Activated CD8-positive, alpha-beta T cell treated with anti-CD3 and anti-CD28 coated beads for 36 hours (primary cell): ENCODE measurements at regions not wholly inside any gene's neighbourhood (a gene's known extent, or its start where the extent isn't known, plus 50 kb on each side); places are given as distances from the start of the nearest gene placed in this dataset.

ENCODE experiments used
- ATAC-seq: fragments of 200-7000 bp; cut with Tn5 transposase; one replicate; pipeline ENCODE4 v1.10.0; 2021; ENCODE audit warnings: mild to moderate bottlenecking, moderate library complexity
- CTCF ChIA-PET: fragments of 350-600 bp; sonication (Branson Sonifier 250); formaldehyde crosslinking; loops from one replicate; lab custom pipeline; 2021; ENCODE audit warnings: antibody characterized with exemption; lab: Charles Lee
- POLR2A ChIA-PET: fragments of 350-600 bp; sonication (Branson Sonifier 250); formaldehyde crosslinking; loops from one replicate; lab custom pipeline; 2021; ENCODE audit warnings: antibody characterized with exemption; lab: Charles Lee
- DNase-seq: peaks from one replicate; pipeline ENCODE4 v3.0.0-alpha.2; 2020
- H3K27ac Mint-ChIP-seq: one replicate; pipeline ENCODE4 v1.8.0; 2021; ENCODE audit warnings: mild to moderate bottlenecking, mixed read lengths
- H3K27me3 Mint-ChIP-seq: one replicate; pipeline ENCODE4 v1.8.0; 2021; ENCODE audit warnings: mixed read lengths
- H3K36me3 Mint-ChIP-seq: one replicate; pipeline ENCODE4 v1.8.0; 2021; ENCODE audit warnings: low read depth, mixed read lengths
- H3K4me1 Mint-ChIP-seq: one replicate; pipeline ENCODE4 v1.8.0; 2021; ENCODE audit warnings: low read depth, mixed read lengths
- H3K4me3 Mint-ChIP-seq: one replicate; pipeline ENCODE4 v1.8.0; 2021; ENCODE audit warnings: mild to moderate bottlenecking, moderate library complexity, mixed read lengths
- H3K9me3 Mint-ChIP-seq: one replicate; pipeline ENCODE4 v1.8.0; 2021; ENCODE audit warnings: mixed read lengths
- CTCF ChIP-seq: fragments of 200-600 bp; IDR thresholded peaks from one replicate; pipeline ENCODE4 v1.8.0; 2022; ENCODE audit warnings: antibody characterized with exemption, mild to moderate bottlenecking
- intact Hi-C: fragments of 100-400 bp; cut with micrococcal nuclease; formaldehyde crosslinking; loops from one replicate; pipeline ENCODE4 v1.10.0; 2022

GRCh38 chr4:187236209-187236890 lies 512.7 kb upstream of the FAT1 start:
- Mint-ChIP-seq H3K4me1 (no peaks in the 10 kb centered on the region), H3K36me3 (no peaks in the 10 kb centered on the region), H3K9me3 (peaks cover 1% of the 10 kb centered on the region), H3K4me3 (no peak overlapping the region), H3K27ac (no peak overlapping the region), H3K27me3 (no peaks in the 10 kb centered on the region)
- intact Hi-C loops: no loop called here
- DNase-seq (no peak), ATAC-seq (no peak)
- no peak for TF ChIP-seq CTCF
- POLR2A ChIA-PET: no interaction called here
- CTCF ChIA-PET: no interaction called here

- ATAC-seq (no peak), DNase-seq (no peak)
- Mint-ChIP-seq H3K36me3 (no peaks in the 10 kb centered on the region), H3K9me3 (peaks cover 4% of the 10 kb centered on the region), H3K4me3 (no peak overlapping the region), H3K27ac (no peak overlapping the region), H3K27me3 (no peaks in the 10 kb centered on the region), H3K4me1 (no peaks in the 10 kb centered on the region)
- CTCF ChIA-PET: no interaction called here
- no peak for TF ChIP-seq CTCF
- intact Hi-C loops: no loop called here
- POLR2A ChIA-PET: no interaction called here
These were observed 515.0 kb upstream of the FAT1 start for GRCh38 chr4:187238646-187239045.

GRCh38 chr4:187251896-187252295 lies 528.2 kb upstream of the FAT1 start:
- ChIA-PET CTCF (interaction anchor here (0.6 kb wide), 1 partner anchor 739 kb away, joined by 3 read pairs; no protein-coding TSS in a partner anchor), POLR2A (no interaction called here)
- Mint-ChIP-seq H3K36me3 (no peaks in the 10 kb centered on the region), H3K27me3 (no peaks in the 10 kb centered on the region), H3K27ac (no peak overlapping the region), H3K4me3 (no peak overlapping the region), H3K4me1 (no peaks in the 10 kb centered on the region), H3K9me3 (peaks cover 2% of the 10 kb centered on the region)
- no peak for TF ChIP-seq CTCF
- intact Hi-C loops: no loop called here
- ATAC-seq (no peak), DNase-seq (no peak)

- TF ChIP-seq CTCF: no peak
- DNase-seq (no peak), ATAC-seq (no peak)
- intact Hi-C loops: no loop called here
- Mint-ChIP-seq H3K4me1 (no peaks in the 10 kb centered on the region), H3K27me3 (no peaks in the 10 kb centered on the region), H3K36me3 (no peaks in the 10 kb centered on the region), H3K4me3 (no peak overlapping the region), H3K27ac (no peak overlapping the region), H3K9me3 (peaks cover 4% of the 10 kb centered on the region)
- CTCF ChIA-PET: no interaction called here
- POLR2A ChIA-PET: no interaction called here
These were observed 533.2 kb upstream of the FAT1 start for GRCh38 chr4:187256897-187257296.

GRCh38 chr4:187258651-187259401 lies 535.2 kb upstream of the FAT1 start:
- no peak for TF ChIP-seq CTCF
- ChIA-PET CTCF (no interaction called here), POLR2A (no interaction called here)
- Mint-ChIP-seq H3K9me3 (peaks cover 4% of the 10 kb centered on the region), H3K4me1 (no peaks in the 10 kb centered on the region), H3K27me3 (no peaks in the 10 kb centered on the region), H3K27ac (no peak overlapping the region), H3K4me3 (no peak overlapping the region), H3K36me3 (no peaks in the 10 kb centered on the region)
- intact Hi-C loops: no loop called here
- no peak for ATAC-seq
- DNase-seq: no peak
